Activated naive CD4-positive, alpha-beta T cell treated with anti-CD3 and anti-CD28 coated beads, Interleukin-2, amount 10 ng/mL, durations not matched to agents 7 days and 5 days (primary cell): ENCODE measurements at regions not wholly inside any gene's neighbourhood (a gene's known extent, or its start where the extent isn't known, plus 50 kb on each side); places are given as distances from the start of the nearest gene placed in this dataset.
"Not testable (repeated sequence)": the region's sequence is repeated elsewhere in the genome, so short reads cannot be mapped to it uniquely, and the experiment has no call there.

Experiments used
- CTCF ChIA-PET: fragments of 350-600 bp; sonication (Branson Sonifier 250); formaldehyde crosslinking; loops from one replicate; lab custom pipeline; 2021; ENCODE audit warnings: antibody characterized with exemption; lab: Charles Lee
- DNase-seq: peaks from one replicate; pipeline ENCODE4 v3.0.0-alpha.2; 2020
- H3K27ac Mint-ChIP-seq: one replicate; pipeline ENCODE4 v1.8.0; 2021; ENCODE audit warnings: mild to moderate bottlenecking, moderate library complexity, mixed read lengths
- H3K27me3 Mint-ChIP-seq: one replicate; pipeline ENCODE4 v1.8.0; 2021; ENCODE audit warnings: mild to moderate bottlenecking, mixed read lengths
- H3K36me3 Mint-ChIP-seq: one replicate; pipeline ENCODE4 v1.8.0; 2021; ENCODE audit warnings: mixed read lengths
- H3K4me1 Mint-ChIP-seq: one replicate; pipeline ENCODE4 v1.8.0; 2021; ENCODE audit warnings: mixed read lengths
- H3K4me3 Mint-ChIP-seq: one replicate; pipeline ENCODE4 v1.8.0; 2021; ENCODE audit warnings: mild to moderate bottlenecking, moderate library complexity, mixed read lengths
- H3K9me3 Mint-ChIP-seq: one replicate; pipeline ENCODE4 v1.8.0; 2021; ENCODE audit warnings: mixed read lengths

DNA sequence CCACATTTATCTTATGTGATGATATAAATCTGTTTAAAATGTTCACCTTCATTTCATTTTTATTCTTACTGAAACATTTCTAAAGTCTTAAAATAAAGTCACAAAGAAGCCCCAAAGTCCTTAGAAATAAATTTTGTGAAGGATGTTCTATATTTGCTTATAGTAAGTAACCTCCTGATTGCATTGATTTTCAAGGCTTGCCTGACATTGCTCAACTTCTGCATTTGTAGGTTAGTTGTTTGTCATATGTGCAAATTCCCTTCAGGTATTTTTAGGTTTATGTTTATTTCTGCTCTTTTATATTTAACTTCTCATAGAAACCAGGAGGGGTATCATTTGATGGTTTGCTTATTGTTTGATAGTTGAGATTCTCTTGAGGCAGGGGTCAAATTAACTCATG is 417.8 kb downstream of the ARL4A start:
- no peaks in the 10 kb centered on the region for H3K27me3 Mint-ChIP-seq
- no peaks in the 10 kb centered on the region for H3K4me1 Mint-ChIP-seq
- no peak overlapping the region for H3K27ac Mint-ChIP-seq
- CTCF ChIA-PET, result no interaction called here
- no peak overlapping the region for H3K4me3 Mint-ChIP-seq
- no peak for DNase-seq
- no peaks in the 10 kb centered on the region for H3K36me3 Mint-ChIP-seq
- no peaks in the 10 kb centered on the region for H3K9me3 Mint-ChIP-seq

DNA sequence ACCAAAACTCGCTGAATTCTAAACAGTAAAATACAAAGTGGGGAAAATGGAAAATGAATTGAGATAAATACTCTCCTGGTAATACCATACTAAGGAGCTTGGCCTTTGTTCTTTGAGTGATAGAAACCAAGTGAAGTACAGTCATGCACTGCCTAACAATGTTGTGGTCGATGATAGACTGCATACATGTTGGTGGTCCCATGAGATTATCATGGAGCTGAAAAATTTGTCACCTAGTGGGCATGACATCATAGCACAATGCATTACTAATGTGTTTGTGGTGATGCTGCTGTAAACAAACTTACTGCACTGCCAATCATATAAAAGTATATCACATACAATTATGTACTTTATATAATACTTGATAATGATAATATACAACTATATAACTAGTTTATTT is 419.1 kb downstream of the ARL4A start:
- H3K4me3 Mint-ChIP-seq, result no peak overlapping the region
- CTCF ChIA-PET, result interaction anchor here (1.0 kb wide), 1 partner anchor 12 kb away, joined by 3 read pairs; no protein-coding TSS in a partner anchor
- H3K4me1 Mint-ChIP-seq, result no peaks in the 10 kb centered on the region
- H3K27me3 Mint-ChIP-seq, result no peaks in the 10 kb centered on the region
- no peaks in the 10 kb centered on the region for H3K36me3 Mint-ChIP-seq
- no peak overlapping the region for H3K27ac Mint-ChIP-seq
- H3K9me3 Mint-ChIP-seq, result no peaks in the 10 kb centered on the region
- no peak for DNase-seq

DNA sequence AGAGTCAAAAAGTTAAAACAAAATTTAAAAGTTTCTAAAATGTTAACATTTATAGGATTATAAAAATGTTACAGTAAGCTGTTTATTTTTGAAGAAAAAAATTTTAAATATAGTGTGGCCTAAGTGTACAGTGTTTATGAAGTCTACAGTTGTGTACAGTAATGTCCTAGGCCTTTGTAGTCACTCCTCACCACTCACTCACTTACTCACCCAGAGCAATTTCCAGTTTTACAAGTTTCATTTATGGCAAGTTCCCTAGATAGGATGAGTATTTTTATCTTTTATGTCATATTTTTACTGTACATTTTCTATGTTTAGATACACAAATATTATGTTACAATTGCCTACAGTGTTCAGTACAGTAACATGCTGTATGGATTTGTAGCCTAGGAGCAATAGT is 419.9 kb downstream of the ARL4A start:
- Mint-ChIP-seq H3K36me3 (no peaks in the 10 kb centered on the region), H3K27me3 (no peaks in the 10 kb centered on the region), H3K27ac (no peak overlapping the region), H3K4me1 (no peaks in the 10 kb centered on the region), H3K9me3 (no peaks in the 10 kb centered on the region), H3K4me3 (no peak overlapping the region)
- no peak for DNase-seq
- CTCF ChIA-PET, result interaction anchor here (1.0 kb wide), 1 partner anchor 11 kb away, joined by 3 read pairs; no protein-coding TSS in a partner anchor

DNA sequence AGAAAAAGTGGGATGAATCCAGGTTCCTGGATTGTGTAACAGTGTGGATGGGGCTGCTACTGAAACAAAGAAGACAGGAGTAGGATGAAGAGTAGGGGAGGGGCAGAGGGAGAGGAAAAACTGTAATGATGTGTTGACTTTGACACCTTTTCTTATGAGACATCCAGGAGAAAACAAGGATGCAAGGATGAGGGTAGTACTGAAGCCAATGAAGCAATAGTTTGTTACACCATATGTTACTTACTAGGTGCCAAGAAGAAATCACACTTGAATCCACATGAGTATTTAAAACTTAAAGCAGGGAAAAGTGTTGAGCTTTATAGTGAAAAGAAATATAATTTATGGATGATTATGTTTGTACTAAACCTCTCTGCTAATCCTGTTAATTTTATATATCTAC is 420.6 kb downstream of the ARL4A start:
- Mint-ChIP-seq H3K4me3 (no peak overlapping the region), H3K27ac (no peak overlapping the region), H3K36me3 (no peaks in the 10 kb centered on the region), H3K4me1 (no peaks in the 10 kb centered on the region), H3K27me3 (no peaks in the 10 kb centered on the region), H3K9me3 (no peaks in the 10 kb centered on the region)
- DNase-seq, result no peak
- CTCF ChIA-PET, result interaction anchor here (1.0 to 1.2 kb wide), 2 partner anchors 422 to 472 kb away, joined by 3 to 4 read pairs; no protein-coding TSS in a partner anchor

DNA sequence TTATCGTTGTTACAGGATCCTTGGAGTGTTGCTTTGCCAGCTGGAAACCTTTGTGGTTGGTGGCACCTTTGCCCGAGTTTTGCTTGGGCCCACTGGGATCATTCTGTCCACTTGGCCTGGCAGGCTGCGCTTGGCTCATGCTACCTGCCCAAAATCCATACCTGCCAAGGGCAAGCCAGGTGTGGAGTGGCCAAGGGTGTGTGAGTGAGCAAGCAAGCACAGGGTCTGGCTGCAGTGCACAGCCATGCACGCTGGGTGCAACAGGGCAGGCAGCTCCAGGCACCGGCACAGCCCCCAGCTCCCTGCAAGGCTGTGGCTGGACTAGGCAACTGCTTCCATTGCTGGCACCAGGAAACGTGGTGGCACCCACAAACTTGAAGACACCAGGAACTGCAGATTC is 421.8 kb downstream of the ARL4A start:
- DNase-seq, result no peak
- Mint-ChIP-seq H3K4me1 (no peaks in the 10 kb centered on the region), H3K9me3 (no peaks in the 10 kb centered on the region), H3K27me3 (no peaks in the 10 kb centered on the region), H3K36me3 (no peaks in the 10 kb centered on the region), H3K4me3 (no peak overlapping the region), H3K27ac (no peak overlapping the region)
- CTCF ChIA-PET, result interaction anchor here (1.2 kb wide), 1 partner anchor 423 kb away, joined by 4 read pairs; no protein-coding TSS in a partner anchor

DNA sequence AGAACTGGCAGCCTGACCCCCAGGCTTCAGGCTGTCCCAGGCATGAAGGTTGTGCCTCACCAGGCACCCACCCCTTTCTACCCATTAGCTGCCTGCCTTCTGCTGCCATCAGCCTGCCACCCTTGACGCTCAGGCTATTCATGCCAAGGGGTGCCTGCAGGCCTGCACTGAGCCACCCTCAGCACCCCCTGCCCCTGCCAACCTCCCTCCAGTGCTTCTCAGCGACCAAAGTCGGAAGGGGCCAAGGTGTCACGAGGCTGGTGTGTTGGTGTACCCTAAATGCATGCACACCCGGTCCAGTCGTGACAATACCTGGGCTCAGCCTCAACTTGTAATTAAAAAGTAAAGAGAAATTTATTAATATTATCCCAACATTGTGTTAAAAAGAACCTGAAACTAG is 422.7 kb downstream of the ARL4A start:
- H3K36me3 Mint-ChIP-seq, result no peaks in the 10 kb centered on the region
- DNase-seq, result no peak
- CTCF ChIA-PET, result no interaction called here
- no peak overlapping the region for H3K4me3 Mint-ChIP-seq
- no peaks in the 10 kb centered on the region for H3K4me1 Mint-ChIP-seq
- H3K27me3 Mint-ChIP-seq, result no peaks in the 10 kb centered on the region
- H3K9me3 Mint-ChIP-seq, result no peaks in the 10 kb centered on the region
- H3K27ac Mint-ChIP-seq, result no peak overlapping the region

DNA sequence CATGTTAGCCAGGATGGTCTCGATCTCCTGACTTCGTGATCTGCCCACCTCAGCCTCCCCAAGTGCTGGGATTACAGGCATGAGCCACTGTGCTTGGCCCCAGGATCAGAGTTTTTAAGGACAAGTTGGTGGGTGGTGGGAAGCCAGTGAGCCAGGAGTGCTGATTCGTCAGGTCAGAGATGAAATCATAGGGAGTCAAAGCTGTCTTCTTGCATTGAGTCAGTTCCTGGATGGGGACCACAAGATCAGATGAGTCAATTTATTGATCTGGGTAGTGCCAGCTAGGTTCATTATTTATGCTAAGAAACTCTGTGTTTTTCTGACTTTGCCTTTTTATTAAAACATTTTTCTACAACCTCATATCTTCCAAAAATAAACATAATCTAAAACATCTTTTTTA is 423.8 kb downstream of the ARL4A start:
- no peak overlapping the region for H3K4me3 Mint-ChIP-seq
- no peaks in the 10 kb centered on the region for H3K4me1 Mint-ChIP-seq
- no peak for DNase-seq
- H3K27me3 Mint-ChIP-seq, result no peaks in the 10 kb centered on the region
- CTCF ChIA-PET, result interaction anchor here (1.3 kb wide), 1 partner anchor 49 kb away, joined by 3 read pairs; no protein-coding TSS in a partner anchor
- no peaks in the 10 kb centered on the region for H3K36me3 Mint-ChIP-seq
- H3K27ac Mint-ChIP-seq, result no peak overlapping the region
- no peaks in the 10 kb centered on the region for H3K9me3 Mint-ChIP-seq

DNA sequence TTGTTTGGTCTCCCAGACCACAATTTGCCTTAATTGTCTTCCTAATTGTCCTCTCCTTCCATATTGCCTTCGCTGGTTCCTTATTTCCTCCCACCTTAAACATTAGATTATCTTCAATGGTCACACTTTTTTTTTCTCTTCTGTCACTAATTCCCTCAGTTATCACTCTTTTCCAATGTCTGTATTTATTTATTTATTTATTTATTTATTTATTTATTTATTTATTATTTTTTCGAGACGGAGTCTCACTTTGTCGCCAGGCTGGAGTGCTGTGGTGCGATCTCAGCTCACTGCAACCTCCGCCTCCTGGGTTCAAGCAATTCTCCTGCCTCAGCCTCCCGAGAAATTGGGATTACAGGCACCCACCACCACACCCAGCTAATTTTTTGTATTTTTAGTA is 426.8 kb downstream of the ARL4A start:
- not testable (repeated sequence) for H3K4me3 Mint-ChIP-seq, H3K27ac Mint-ChIP-seq, H3K9me3 Mint-ChIP-seq, H3K36me3 Mint-ChIP-seq, DNase-seq, H3K4me1 Mint-ChIP-seq, H3K27me3 Mint-ChIP-seq
- CTCF ChIA-PET, result interaction anchor here (1.7 kb wide), 1 partner anchor 428 kb away, joined by 4 read pairs; no protein-coding TSS in a partner anchor

DNA sequence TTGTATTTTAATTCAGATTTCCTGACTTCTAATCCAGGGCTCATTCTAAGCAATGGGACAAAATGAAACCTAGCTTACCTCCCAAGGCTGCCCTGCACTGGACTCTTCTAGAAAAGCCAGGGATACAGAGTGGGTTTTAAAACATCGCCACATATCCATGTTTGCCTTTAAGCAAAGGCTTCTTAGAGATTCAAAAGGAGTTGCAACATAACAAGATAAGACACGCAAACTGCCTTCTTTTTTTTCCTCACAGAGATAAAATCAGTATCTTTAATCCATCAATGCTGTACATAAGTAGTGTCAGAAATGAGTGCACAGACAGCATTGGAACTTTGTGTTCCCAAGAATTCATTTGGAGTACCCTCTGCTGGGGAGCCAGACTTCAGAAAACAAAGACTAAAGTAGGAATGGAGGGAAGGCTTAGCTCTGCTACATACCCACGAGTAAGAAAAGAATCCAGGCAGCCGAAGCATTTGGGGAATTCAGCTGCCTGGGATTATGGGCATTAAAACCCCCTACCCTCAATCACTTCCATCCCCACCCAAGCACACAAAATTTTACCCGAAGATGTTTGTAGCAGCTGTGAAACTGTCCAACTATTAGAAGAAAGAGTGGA is 427.8 kb downstream of the ARL4A start:
- Mint-ChIP-seq H3K27ac (no peak overlapping the region), H3K27me3 (no peaks in the 10 kb centered on the region), H3K4me1 (no peaks in the 10 kb centered on the region), H3K36me3 (no peaks in the 10 kb centered on the region), H3K9me3 (no peaks in the 10 kb centered on the region), H3K4me3 (no peak overlapping the region)
- no peak for DNase-seq
- CTCF ChIA-PET, result interaction anchor here (1.7 kb wide), 1 partner anchor 429 kb away, joined by 4 read pairs; no protein-coding TSS in a partner anchor

DNA sequence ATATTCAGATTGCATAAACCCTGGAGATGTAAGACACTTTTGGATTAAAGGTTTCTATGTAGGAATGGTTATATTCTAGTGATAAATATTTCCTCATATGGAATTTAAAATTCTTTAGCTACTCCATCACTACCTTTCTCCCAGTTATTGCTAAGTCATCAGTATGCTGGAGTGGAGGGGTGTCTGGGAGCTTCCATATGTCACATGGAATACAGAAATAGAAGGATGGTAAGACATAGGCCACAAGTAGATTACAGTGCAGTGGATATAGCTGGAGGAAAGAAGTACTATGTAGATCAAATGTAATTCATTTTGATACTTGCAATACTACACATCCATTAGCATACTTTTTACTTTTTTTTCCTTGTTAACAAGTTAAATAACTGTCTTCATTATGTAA is 428.4 kb downstream of the ARL4A start:
- DNase-seq, result no peak
- no peaks in the 10 kb centered on the region for H3K27me3 Mint-ChIP-seq
- no peak overlapping the region for H3K27ac Mint-ChIP-seq
- H3K9me3 Mint-ChIP-seq, result no peaks in the 10 kb centered on the region
- H3K4me1 Mint-ChIP-seq, result no peaks in the 10 kb centered on the region
- no peaks in the 10 kb centered on the region for H3K36me3 Mint-ChIP-seq
- H3K4me3 Mint-ChIP-seq, result no peak overlapping the region
- CTCF ChIA-PET, result interaction anchor here (1.7 kb wide), 1 partner anchor 429 kb away, joined by 4 read pairs; no protein-coding TSS in a partner anchor

DNA sequence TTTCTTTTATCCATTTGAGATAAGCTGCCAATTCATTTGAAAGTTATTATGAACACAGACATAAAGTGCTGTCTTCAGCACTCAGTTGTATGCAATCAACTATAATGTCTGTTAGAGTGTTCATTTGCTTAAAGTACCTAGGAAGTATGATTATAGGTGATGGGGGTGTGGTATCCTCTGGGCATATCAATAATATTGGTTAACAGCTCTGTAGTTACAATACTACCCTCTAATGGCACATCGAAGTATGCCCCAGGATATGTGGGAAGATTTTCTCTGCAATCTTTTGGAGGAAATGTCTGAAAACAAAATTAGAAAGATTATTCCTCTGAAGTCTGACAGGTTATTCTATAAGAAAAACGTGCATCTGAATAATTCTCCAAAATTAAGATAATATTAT is 429.7 kb downstream of the ARL4A start:
- Mint-ChIP-seq H3K27me3 (no peaks in the 10 kb centered on the region), H3K9me3 (peaks cover under 1% of the 10 kb centered on the region), H3K4me3 (no peak overlapping the region), H3K36me3 (no peaks in the 10 kb centered on the region), H3K4me1 (no peaks in the 10 kb centered on the region), H3K27ac (no peak overlapping the region)
- DNase-seq, result no peak
- CTCF ChIA-PET, result no interaction called here

DNA sequence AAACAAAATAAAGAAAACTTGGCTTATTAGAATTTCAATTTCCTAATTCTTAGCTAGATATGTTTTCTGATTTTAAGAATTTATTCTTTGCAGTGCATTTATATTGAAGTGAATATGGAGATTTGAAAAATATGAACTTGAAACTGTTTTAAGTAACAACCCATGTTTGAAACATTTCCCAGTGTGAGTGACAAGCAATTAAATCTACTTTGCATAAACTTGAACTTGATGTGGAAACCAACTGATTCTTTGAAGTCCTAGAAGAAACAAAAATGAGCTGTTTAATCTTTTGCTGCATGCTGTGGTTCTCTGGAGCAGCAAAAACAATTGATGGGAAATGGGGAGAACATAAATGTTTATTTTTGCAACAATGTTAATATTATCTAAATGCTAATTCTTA is 430.2 kb downstream of the ARL4A start:
- DNase-seq, result no peak
- no peak overlapping the region for H3K4me3 Mint-ChIP-seq
- H3K36me3 Mint-ChIP-seq, result no peaks in the 10 kb centered on the region
- H3K27me3 Mint-ChIP-seq, result no peaks in the 10 kb centered on the region
- CTCF ChIA-PET, result no interaction called here
- H3K9me3 Mint-ChIP-seq, result peaks cover 1% of the 10 kb centered on the region
- no peak overlapping the region for H3K27ac Mint-ChIP-seq
- H3K4me1 Mint-ChIP-seq, result no peaks in the 10 kb centered on the region

DNA sequence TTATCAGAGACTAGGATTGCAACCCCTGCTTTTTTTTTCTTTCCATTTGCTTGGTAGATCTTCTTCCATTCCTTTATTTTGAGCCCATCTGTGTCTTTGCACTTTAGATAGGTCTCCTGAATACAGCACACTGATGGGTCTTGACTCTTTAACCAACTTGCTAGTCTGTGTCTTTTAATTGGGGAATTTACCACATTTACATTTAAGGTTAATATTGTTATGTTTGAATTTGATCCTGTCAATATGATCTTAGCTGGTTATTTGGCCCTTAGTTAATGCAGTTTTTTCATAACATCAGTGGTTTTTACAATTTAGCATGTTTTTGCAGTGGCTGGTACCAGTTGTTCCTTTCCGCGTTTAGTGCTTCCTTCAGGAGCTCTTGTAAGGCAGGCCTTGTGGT is 437.2 kb downstream of the ARL4A start:
- H3K4me3 Mint-ChIP-seq, H3K9me3 Mint-ChIP-seq, H3K4me1 Mint-ChIP-seq, CTCF ChIA-PET, H3K27me3 Mint-ChIP-seq, H3K36me3 Mint-ChIP-seq, DNase-seq, H3K27ac Mint-ChIP-seq: not testable (repeated sequence)

DNA sequence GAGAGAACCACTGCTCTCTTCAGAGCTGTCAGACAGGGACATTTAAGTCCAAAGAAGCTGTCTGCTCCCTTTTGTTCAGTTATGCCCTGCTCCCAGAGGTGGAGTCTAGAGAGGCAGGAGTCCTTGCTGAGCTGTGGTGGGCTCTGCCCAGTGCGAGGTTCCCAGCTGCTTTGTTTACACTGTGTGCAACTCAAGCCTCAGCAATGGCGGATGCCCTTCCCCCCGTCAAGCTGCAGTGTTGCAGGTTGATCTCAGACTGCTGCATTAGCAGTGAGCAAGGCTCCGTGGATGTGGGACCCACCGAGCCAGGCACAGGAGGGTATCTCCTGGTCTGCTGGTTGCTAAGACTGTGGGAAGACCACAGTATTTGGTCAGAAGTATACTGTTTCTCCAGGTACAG is 438.9 kb downstream of the ARL4A start:
- Mint-ChIP-seq H3K27ac (no peak overlapping the region), H3K9me3 (peaks cover 1% of the 10 kb centered on the region), H3K27me3 (peaks cover 4% of the 10 kb centered on the region), H3K36me3 (no peaks in the 10 kb centered on the region), H3K4me1 (no peaks in the 10 kb centered on the region), H3K4me3 (no peak overlapping the region)
- CTCF ChIA-PET, result interaction anchor here (0.6 kb wide), 1 partner anchor 69 kb away, joined by 3 read pairs; no protein-coding TSS in a partner anchor
- no peak for DNase-seq

DNA sequence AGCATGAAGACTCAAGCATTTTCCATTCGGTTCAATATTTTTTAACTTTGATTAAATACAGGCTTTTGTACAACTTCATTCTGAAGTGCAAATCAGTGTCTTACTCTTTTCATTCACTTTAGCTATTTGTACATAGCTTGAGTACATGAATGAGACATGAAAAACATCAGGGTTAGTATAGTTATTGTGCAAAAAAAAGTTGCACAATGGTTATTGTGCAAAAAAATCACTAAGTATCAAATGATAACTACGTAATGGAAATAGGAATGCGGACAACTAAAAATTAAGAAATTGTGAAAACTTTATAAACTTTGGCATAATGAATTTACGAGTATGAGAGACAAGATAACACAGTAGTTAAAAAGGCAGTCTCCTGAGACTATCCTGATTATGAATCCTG is 442.9 kb downstream of the ARL4A start:
- peaks cover 4% of the 10 kb centered on the region for H3K27me3 Mint-ChIP-seq
- no peak overlapping the region for H3K27ac Mint-ChIP-seq
- CTCF ChIA-PET, result no interaction called here

More for the DNA sequence above, 442.9 kb downstream of the ARL4A start:
- Mint-ChIP-seq H3K4me1 (no peaks in the 10 kb centered on the region), H3K36me3 (no peaks in the 10 kb centered on the region), H3K9me3 (no peaks in the 10 kb centered on the region), H3K4me3 (no peak overlapping the region)
- no peak for DNase-seq
